ENCODE measurements at regions not wholly inside any gene's neighbourhood (a gene's known extent, or its start where the extent isn't known, plus 50 kb on each side); places are given as distances from the start of the nearest gene placed in this dataset.

DNA sequence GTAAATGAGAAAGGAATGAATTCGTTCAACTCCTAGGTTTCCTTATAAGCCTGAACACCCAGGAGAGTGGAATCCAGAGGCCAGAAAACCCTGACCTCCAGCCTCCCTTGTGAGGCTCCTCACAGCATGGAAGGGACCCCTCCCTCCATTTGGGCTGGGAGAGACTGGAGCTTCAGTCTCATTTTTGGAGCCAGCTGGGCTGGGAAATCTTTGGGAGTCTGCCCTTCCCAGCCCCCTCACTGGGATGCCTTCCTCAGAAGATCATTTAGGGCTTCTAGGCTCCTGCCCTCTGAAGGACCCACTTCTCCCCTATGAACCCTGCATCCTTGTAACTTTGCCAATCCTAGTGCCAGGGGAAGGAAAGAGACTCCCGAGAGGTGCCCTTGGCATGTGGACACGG lies 346.1 kb downstream of the CYP26B1 start:
- TF ChIP-seq, protein P1, sequence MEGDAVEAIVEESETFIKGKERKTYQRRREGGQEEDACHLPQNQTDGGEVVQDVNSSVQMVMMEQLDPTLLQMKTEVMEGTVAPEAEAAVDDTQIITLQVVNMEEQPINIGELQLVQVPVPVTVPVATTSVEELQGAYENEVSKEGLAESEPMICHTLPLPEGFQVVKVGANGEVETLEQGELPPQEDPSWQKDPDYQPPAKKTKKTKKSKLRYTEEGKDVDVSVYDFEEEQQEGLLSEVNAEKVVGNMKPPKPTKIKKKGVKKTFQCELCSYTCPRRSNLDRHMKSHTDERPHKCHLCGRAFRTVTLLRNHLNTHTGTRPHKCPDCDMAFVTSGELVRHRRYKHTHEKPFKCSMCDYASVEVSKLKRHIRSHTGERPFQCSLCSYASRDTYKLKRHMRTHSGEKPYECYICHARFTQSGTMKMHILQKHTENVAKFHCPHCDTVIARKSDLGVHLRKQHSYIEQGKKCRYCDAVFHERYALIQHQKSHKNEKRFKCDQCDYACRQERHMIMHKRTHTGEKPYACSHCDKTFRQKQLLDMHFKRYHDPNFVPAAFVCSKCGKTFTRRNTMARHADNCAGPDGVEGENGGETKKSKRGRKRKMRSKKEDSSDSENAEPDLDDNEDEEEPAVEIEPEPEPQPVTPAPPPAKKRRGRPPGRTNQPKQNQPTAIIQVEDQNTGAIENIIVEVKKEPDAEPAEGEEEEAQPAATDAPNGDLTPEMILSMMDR (IDR thresholded peaks at IDR 0.05): no peak
- no peak for TF ChIP-seq POLR2A (IDR thresholded peaks at IDR 0.05)
